Left kidney (tissue), 1 donor: ENCODE measurements at regions not wholly inside any gene's neighbourhood (a gene's known extent, or its start where the extent isn't known, plus 50 kb on each side); places are given as distances from the start of the nearest gene placed in this dataset.

Experiments
- DNase-seq: peaks from one replicate; pipeline ENCODE4 v3.0.0-alpha.2; 2013

- no peak for DNase-seq
Measured at GRCh38 chr7:51785876-51786275, 469.3 kb upstream of the COBL start.

- DNase-seq = no peak
Measured at GRCh38 chr7:51785171-51785570, 468.6 kb upstream of the COBL start.

GRCh38 chr7:51783241-51783640, 466.6 kb upstream of the COBL start:
- DNase-seq = no peak

GRCh38 chr7:51778121-51778520, 461.5 kb upstream of the COBL start:
- no peak for DNase-seq

GRCh38 chr7:51774178-51774577, 457.6 kb upstream of the COBL start:
- no peak for DNase-seq

GRCh38 chr7:51772190-51772589, 455.6 kb upstream of the COBL start:
- DNase-seq = no peak

- no peak for DNase-seq
Measured at GRCh38 chr7:51764976-51765375, 448.4 kb upstream of the COBL start.

- DNase-seq = no peak
Measured at GRCh38 chr7:51759985-51760384, 443.4 kb upstream of the COBL start.

GRCh38 chr7:51757960-51758359, 441.4 kb upstream of the COBL start:
- no peak for DNase-seq

GRCh38 chr7:51732951-51733350, 416.3 kb upstream of the COBL start:
- peak; percentile 7 for DNase-seq

GRCh38 chr7:51732116-51732515, 415.5 kb upstream of the COBL start:
- DNase-seq = no peak

- DNase-seq = no peak
Measured at GRCh38 chr7:51731075-51731474, 414.5 kb upstream of the COBL start.

- DNase-seq = no peak
Measured at GRCh38 chr7:51727441-51727840, 410.8 kb upstream of the COBL start.

GRCh38 chr7:51706851-51707250, 390.2 kb upstream of the COBL start:
- peak; percentile 3 for DNase-seq

GRCh38 chr7:51705701-51706100, 389.1 kb upstream of the COBL start:
- no peak for DNase-seq

- DNase-seq = no peak
Measured at GRCh38 chr7:51702673-51703072, 386.1 kb upstream of the COBL start.

- no peak for DNase-seq
Measured at GRCh38 chr7:51701935-51702334, 385.3 kb upstream of the COBL start.

- DNase-seq = no peak
Measured at GRCh38 chr7:51700593-51701215, 384.1 kb upstream of the COBL start.

GRCh38 chr7:51693258-51693657, 376.6 kb upstream of the COBL start:
- no peak for DNase-seq

GRCh38 chr7:51689547-51689946, 372.9 kb upstream of the COBL start:
- no peak for DNase-seq

- no peak for DNase-seq
Measured at GRCh38 chr7:51685794-51686193, 369.2 kb upstream of the COBL start.

GRCh38 chr7:51680594-51681399, 364.2 kb upstream of the COBL start:
- DNase-seq = peak; percentile 11

- no peak for DNase-seq
Measured at GRCh38 chr7:51679358-51679757, 362.7 kb upstream of the COBL start.

GRCh38 chr7:51666751-51667150, 350.1 kb upstream of the COBL start:
- peak; percentile 33 for DNase-seq
